ENCODE measurements at regions not wholly inside any gene's neighbourhood (a gene's known extent, or its start where the extent isn't known, plus 50 kb on each side); places are given as distances from the start of the nearest gene placed in this dataset.

GRCh38 chr1:3987669-3988235 is 87.7 kb upstream of the C1orf174 start:
- TF ChIP-seq YY1 (IDR thresholded peaks at IDR 0.05) = no peak
- no peak for TF ChIP-seq CTCF (IDR thresholded peaks at IDR 0.05; ENCODE audit: low read depth, low read length, missing input control)
- no peak for TF ChIP-seq RAD21 (IDR thresholded peaks at IDR 0.05)
- no peak for TF ChIP-seq SP1 (IDR thresholded peaks at IDR 0.05)
- TF ChIP-seq REST (IDR thresholded peaks at IDR 0.05) = no peak
- no peak for TF ChIP-seq JUND (IDR thresholded peaks at IDR 0.05)
- TF ChIP-seq ZBTB33 (IDR thresholded peaks at IDR 0.05) = no peak
- no peak for TF ChIP-seq ATF3 (IDR thresholded peaks at IDR 0.05)
- TF ChIP-seq TAF1 (conservative IDR thresholded peaks at IDR 0.05) = no peak
- TF ChIP-seq RXRA (IDR thresholded peaks at IDR 0.05) = no peak
- no peak for TF ChIP-seq HNF4A (conservative IDR thresholded peaks at IDR 0.05)
- TF ChIP-seq MAX (IDR thresholded peaks at IDR 0.05) = no peak
- no peak for TF ChIP-seq GABPA (IDR thresholded peaks at IDR 0.05 in 1 of 2, conservative IDR thresholded peaks at IDR 0.05 in 1 of 2)
- no peak for TF ChIP-seq FOXA1 (IDR thresholded peaks at IDR 0.05)
